RPMI7951 (cell line): ENCODE measurements at regions not wholly inside any gene's neighbourhood (a gene's known extent, or its start where the extent isn't known, plus 50 kb on each side); places are given as distances from the start of the nearest gene placed in this dataset.

Experiments used
- DNase-seq: peaks from one replicate; pipeline ENCODE4 v3.0.0-alpha.2; 2012; ENCODE audit warnings: low read depth

GRCh38 chr5:105430516-105430915 lies 1867.9 kb upstream of the NUDT12 start:
- no peak for DNase-seq

GRCh38 chr5:105428451-105429380 lies 1866.1 kb upstream of the NUDT12 start:
- DNase-seq: no peak

- DNase-seq: no peak
Measured at GRCh38 chr5:105414067-105414466, 1851.5 kb upstream of the NUDT12 start.

GRCh38 chr5:105413406-105413990 lies 1850.9 kb upstream of the NUDT12 start:
- DNase-seq: no peak

GRCh38 chr5:105409695-105410094 lies 1847.1 kb upstream of the NUDT12 start:
- DNase-seq: no peak

GRCh38 chr5:105407200-105407599 lies 1844.6 kb upstream of the NUDT12 start:
- no peak for DNase-seq

- DNase-seq: no peak
Measured at GRCh38 chr5:105397749-105398148, 1835.2 kb upstream of the NUDT12 start.

- DNase-seq: no peak
Measured at GRCh38 chr5:105392710-105393149, 1830.1 kb upstream of the NUDT12 start.

- no peak for DNase-seq
Measured at GRCh38 chr5:105392122-105392709, 1829.6 kb upstream of the NUDT12 start.

GRCh38 chr5:105380126-105380525 lies 1817.5 kb upstream of the NUDT12 start:
- DNase-seq: no peak

- DNase-seq: no peak
Measured at GRCh38 chr5:105371169-105371568, 1808.6 kb upstream of the NUDT12 start.

GRCh38 chr5:105350486-105351140 lies 1788.0 kb upstream of the NUDT12 start:
- DNase-seq: no peak

- no peak for DNase-seq
Measured at GRCh38 chr5:105331558-105331957, 1769.0 kb upstream of the NUDT12 start.

- no peak for DNase-seq
Measured at GRCh38 chr5:105330185-105330584, 1767.6 kb upstream of the NUDT12 start.

GRCh38 chr5:105304859-105305258 lies 1742.3 kb upstream of the NUDT12 start:
- DNase-seq: no peak

GRCh38 chr5:105288946-105289345 lies 1726.4 kb upstream of the NUDT12 start:
- no peak for DNase-seq

GRCh38 chr5:105283134-105283533 lies 1720.5 kb upstream of the NUDT12 start:
- no peak for DNase-seq

- no peak for DNase-seq
Measured at GRCh38 chr5:105274079-105274478, 1711.5 kb upstream of the NUDT12 start.

- no peak for DNase-seq
Measured at GRCh38 chr5:105263515-105263914, 1700.9 kb upstream of the NUDT12 start.

- DNase-seq: no peak
Measured at GRCh38 chr5:105259581-105260217, 1697.1 kb upstream of the NUDT12 start.

- DNase-seq: no peak
Measured at GRCh38 chr5:105238561-105238960, 1676.0 kb upstream of the NUDT12 start.
